HL-60 (cell line): ENCODE measurements at regions not wholly inside any gene's neighbourhood (a gene's known extent, or its start where the extent isn't known, plus 50 kb on each side); places are given as distances from the start of the nearest gene placed in this dataset.

ENCODE experiments used
- DNase-seq, 2 experiments: peaks; one replicate each; pipeline ENCODE4 v3.0.0-alpha.2; 2010 to 2020; ENCODE audit warnings: low read depth in 1 of 2, low spot score in 1 of 2
- H3K27ac ChIP-seq: fragments of 250-450 bp; sonication (Bioruptor Pico); replicated peaks from 2 replicates; pipeline ENCODE4 v1.5.1; 2020; ENCODE audit warnings: mild to moderate bottlenecking, moderate library complexity
- H3K27me3 ChIP-seq: fragments of 250-450 bp; sonication (Bioruptor Pico); 2 replicates; pipeline ENCODE4 v1.5.1; 2021; ENCODE audit warnings: mild to moderate bottlenecking, moderate library complexity; ENCODE audit not compliant: insufficient read depth, poor library complexity, severe bottlenecking
- H3K4me3 ChIP-seq: replicated peaks from 2 replicates; pipeline ENCODE4 v1.5.1; 2011; ENCODE audit warnings: mild to moderate bottlenecking, control low read depth, low read length; ENCODE audit not compliant: insufficient read depth
- GABPA ChIP-seq: IDR thresholded peaks from 2 replicates; pipeline ENCODE4 v1.6.1; 2012; ENCODE audit warnings: low read depth
- POLR2AphosphoS5 ChIP-seq: IDR thresholded peaks from 2 replicates; pipeline ENCODE4 v1.6.1; 2012; ENCODE audit warnings: low read depth
- REST ChIP-seq: IDR thresholded peaks from 2 replicates; pipeline ENCODE4 v1.6.1; 2012; ENCODE audit warnings: low read depth; ENCODE audit not compliant: insufficient replicate concordance
- SPI1 ChIP-seq: IDR thresholded peaks from 2 replicates; pipeline ENCODE4 v1.6.1; 2012; ENCODE audit warnings: low read depth, mild to moderate bottlenecking, borderline replicate concordance
- TF ChIP-seq, protein P1 (sequence below): IDR thresholded peaks from one replicate; pipeline ENCODE4 v1.5.1; 2011; ENCODE audit warnings: low read length, control low read depth, inconsistent platforms; ENCODE audit not compliant: insufficient read depth

DNA sequence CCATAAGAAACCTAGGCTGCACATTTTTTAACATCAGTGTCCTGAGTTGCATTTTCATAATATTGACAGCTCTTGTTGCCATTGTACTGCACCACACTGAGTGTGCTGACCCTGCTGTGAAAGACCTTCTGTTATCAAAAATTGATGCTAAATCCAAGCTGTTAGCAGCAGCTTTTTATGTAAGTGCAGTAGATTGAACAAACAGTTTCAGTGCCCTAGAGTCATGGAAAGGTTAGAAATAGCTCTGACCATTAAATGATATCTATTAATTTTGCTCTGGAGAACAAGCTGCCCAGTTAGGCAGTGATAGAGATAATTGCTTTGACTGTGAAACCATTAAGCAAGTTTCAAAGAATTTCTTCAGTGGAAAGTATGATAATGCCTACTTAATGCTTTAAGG is 1289.2 kb upstream of the PCDH20 start:
- DNase-seq, result no peak
- TF ChIP-seq, protein P1, sequence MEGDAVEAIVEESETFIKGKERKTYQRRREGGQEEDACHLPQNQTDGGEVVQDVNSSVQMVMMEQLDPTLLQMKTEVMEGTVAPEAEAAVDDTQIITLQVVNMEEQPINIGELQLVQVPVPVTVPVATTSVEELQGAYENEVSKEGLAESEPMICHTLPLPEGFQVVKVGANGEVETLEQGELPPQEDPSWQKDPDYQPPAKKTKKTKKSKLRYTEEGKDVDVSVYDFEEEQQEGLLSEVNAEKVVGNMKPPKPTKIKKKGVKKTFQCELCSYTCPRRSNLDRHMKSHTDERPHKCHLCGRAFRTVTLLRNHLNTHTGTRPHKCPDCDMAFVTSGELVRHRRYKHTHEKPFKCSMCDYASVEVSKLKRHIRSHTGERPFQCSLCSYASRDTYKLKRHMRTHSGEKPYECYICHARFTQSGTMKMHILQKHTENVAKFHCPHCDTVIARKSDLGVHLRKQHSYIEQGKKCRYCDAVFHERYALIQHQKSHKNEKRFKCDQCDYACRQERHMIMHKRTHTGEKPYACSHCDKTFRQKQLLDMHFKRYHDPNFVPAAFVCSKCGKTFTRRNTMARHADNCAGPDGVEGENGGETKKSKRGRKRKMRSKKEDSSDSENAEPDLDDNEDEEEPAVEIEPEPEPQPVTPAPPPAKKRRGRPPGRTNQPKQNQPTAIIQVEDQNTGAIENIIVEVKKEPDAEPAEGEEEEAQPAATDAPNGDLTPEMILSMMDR, result no peak
- TF ChIP-seq POLR2AphosphoS5, result no peak
- TF ChIP-seq GABPA, result no peak
- no peak for TF ChIP-seq SPI1
- no peak for TF ChIP-seq REST
- Histone ChIP-seq H3K27ac (no peak overlapping the region), H3K4me3 (no peak overlapping the region), H3K27me3 (no peaks in the 10 kb centered on the region)

DNA sequence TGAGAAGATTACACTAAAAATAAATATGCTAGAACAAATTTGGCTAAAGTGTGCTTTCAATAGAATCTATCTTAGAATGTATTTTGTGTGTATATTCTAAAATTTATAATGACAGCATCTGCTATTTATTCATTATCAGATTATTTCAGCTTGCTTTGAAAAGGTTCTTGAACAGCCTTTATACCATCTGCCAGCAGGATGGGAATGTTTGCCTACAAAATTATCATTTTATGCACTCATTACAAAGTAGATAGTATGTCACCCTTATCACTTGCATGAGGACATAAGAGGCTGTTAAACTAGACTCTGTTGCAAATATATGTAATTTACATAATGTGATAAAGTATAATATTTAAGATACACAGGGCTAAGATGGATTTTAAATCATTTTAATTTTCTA is 1286.9 kb upstream of the PCDH20 start:
- no peaks in the 10 kb centered on the region for H3K27me3 ChIP-seq
- TF ChIP-seq REST (no peak), GABPA (no peak), SPI1 (no peak), POLR2AphosphoS5 (no peak)
- TF ChIP-seq, protein P1, result no peak
- DNase-seq, result no peak
- H3K27ac ChIP-seq, result no peak overlapping the region
- no peak overlapping the region for H3K4me3 ChIP-seq

GRCh38 chr13:62697701-62698100 is 1282.1 kb upstream of the PCDH20 start:
- Histone ChIP-seq H3K4me3 (no peak overlapping the region), H3K27me3 (no peaks in the 10 kb centered on the region), H3K27ac (no peak overlapping the region)
- DNase-seq, result no peak
- TF ChIP-seq REST (no peak), POLR2AphosphoS5 (no peak), SPI1 (no peak), GABPA (no peak)
- TF ChIP-seq, protein P1, result no peak
